ENCODE measurements at regions not wholly inside any gene's neighbourhood (a gene's known extent, or its start where the extent isn't known, plus 50 kb on each side); places are given as distances from the start of the nearest gene placed in this dataset.
"Not testable (repeated sequence)": the region's sequence is repeated elsewhere in the genome, so short reads cannot be mapped to it uniquely, and the experiment has no call there.

DNA sequence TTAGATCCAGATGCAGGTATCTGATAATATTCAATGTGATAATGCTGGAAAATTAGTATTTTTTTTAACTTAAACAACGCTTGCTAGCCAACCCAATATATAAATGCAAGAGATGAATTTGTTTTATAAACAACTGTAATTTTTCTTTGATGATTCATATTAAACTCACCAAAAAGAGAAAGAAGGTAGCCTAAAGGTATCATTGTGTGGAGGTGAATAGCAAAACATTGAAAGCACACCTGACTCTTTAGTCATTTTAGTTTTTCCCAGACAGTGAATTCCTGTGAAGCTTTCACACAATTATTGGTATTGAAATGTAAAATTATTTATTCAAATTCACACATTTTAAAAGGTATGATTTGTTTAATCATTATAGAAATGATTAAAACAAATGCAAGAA is 424.0 kb downstream of the NR4A2 start:
- TF ChIP-seq, protein P1, sequence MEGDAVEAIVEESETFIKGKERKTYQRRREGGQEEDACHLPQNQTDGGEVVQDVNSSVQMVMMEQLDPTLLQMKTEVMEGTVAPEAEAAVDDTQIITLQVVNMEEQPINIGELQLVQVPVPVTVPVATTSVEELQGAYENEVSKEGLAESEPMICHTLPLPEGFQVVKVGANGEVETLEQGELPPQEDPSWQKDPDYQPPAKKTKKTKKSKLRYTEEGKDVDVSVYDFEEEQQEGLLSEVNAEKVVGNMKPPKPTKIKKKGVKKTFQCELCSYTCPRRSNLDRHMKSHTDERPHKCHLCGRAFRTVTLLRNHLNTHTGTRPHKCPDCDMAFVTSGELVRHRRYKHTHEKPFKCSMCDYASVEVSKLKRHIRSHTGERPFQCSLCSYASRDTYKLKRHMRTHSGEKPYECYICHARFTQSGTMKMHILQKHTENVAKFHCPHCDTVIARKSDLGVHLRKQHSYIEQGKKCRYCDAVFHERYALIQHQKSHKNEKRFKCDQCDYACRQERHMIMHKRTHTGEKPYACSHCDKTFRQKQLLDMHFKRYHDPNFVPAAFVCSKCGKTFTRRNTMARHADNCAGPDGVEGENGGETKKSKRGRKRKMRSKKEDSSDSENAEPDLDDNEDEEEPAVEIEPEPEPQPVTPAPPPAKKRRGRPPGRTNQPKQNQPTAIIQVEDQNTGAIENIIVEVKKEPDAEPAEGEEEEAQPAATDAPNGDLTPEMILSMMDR (IDR thresholded peaks at IDR 0.05), result no peak
- intact Hi-C loops (cut with DNase I), result no loop called here
- Histone ChIP-seq H3K4me3 (no peak overlapping the region), H3K27me3 (no peaks in the 10 kb centered on the region), H3K4me1 (no peaks in the 10 kb centered on the region), H3K36me3 (no peaks in the 10 kb centered on the region), H3K27ac (no peak overlapping the region), H3K9ac (ENCODE audit: low read depth in 2 of 2, low read length in 2 of 2) (no peak overlapping the region), H3K9me3 (no peaks in the 10 kb centered on the region)
- DNase-seq, result no peak

DNA sequence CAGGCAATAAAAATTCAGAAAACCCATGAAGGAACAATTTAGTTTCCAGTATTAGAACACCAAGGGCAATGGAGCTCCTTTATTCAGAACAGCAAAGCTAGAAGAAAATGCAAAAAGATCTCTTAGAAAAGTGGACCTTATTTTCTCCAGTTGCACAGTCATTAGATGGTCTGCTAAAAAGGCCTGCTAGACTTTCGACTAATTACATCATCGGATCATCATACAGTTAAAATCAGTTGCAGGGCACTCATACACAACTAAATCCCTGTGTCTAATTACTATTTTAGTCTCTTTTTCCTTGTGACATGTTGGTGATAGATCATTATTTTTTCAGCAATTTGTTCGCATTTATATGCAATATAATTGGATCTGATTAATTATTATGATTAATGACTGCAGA is 425.3 kb downstream of the NR4A2 start:
- intact Hi-C loops (cut with DNase I), result no loop called here
- no peak for DNase-seq
- no peaks in the 10 kb centered on the region for H3K36me3 ChIP-seq
- H3K9ac ChIP-seq (ENCODE audit: low read depth in 2 of 2, low read length in 2 of 2), result no peak overlapping the region
- TF ChIP-seq, protein P1 (IDR thresholded peaks at IDR 0.05), result no peak
- H3K4me3 ChIP-seq, result no peak overlapping the region
- H3K4me1 ChIP-seq, result no peaks in the 10 kb centered on the region
- H3K27me3 ChIP-seq, result no peaks in the 10 kb centered on the region
- H3K27ac ChIP-seq, result no peak overlapping the region
- H3K9me3 ChIP-seq, result no peaks in the 10 kb centered on the region

- DNase-seq, result no peak
- no peak overlapping the region for H3K4me3 ChIP-seq
- H3K36me3 ChIP-seq, result no peaks in the 10 kb centered on the region
- H3K9ac ChIP-seq (ENCODE audit: low read depth in 2 of 2, low read length in 2 of 2), result no peak overlapping the region
- no peaks in the 10 kb centered on the region for H3K27me3 ChIP-seq
- H3K4me1 ChIP-seq, result no peaks in the 10 kb centered on the region
- H3K27ac ChIP-seq, result no peak overlapping the region
- TF ChIP-seq, protein P1 (IDR thresholded peaks at IDR 0.05), result no peak
- intact Hi-C loops (cut with DNase I), result no loop called here
- H3K9me3 ChIP-seq, result no peaks in the 10 kb centered on the region
Observed at GRCh38 chr2:155905657-155906056, 426.9 kb downstream of the NR4A2 start.

DNA sequence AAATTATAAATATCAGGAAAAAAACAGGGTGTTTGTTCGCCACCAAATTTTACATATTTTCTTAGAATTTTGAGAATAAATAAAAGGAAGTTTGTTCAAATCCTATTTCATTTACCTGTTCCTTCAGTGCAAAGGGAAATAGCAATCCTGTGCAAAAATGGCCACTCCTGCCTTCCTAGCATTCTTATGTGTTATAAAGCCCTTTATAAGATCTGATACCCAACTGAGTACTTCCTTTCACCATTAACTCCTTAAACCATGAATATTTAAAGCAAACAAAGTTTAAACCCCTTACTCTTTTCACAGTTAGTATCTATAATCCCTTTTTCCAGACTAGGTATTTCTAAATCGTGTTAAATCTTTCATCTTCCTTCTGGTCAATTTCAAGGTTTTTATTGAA is 427.8 kb downstream of the NR4A2 start:
- H3K9me3 ChIP-seq, result no peaks in the 10 kb centered on the region
- intact Hi-C loops (cut with DNase I), result no loop called here
- H3K27ac ChIP-seq, result no peak overlapping the region
- no peaks in the 10 kb centered on the region for H3K4me1 ChIP-seq
- no peaks in the 10 kb centered on the region for H3K27me3 ChIP-seq
- TF ChIP-seq, protein P1 (IDR thresholded peaks at IDR 0.05), result no peak
- no peaks in the 10 kb centered on the region for H3K36me3 ChIP-seq
- H3K4me3 ChIP-seq, result no peak overlapping the region
- DNase-seq, result no peak
- H3K9ac ChIP-seq (ENCODE audit: low read depth in 2 of 2, low read length in 2 of 2), result no peak overlapping the region

DNA sequence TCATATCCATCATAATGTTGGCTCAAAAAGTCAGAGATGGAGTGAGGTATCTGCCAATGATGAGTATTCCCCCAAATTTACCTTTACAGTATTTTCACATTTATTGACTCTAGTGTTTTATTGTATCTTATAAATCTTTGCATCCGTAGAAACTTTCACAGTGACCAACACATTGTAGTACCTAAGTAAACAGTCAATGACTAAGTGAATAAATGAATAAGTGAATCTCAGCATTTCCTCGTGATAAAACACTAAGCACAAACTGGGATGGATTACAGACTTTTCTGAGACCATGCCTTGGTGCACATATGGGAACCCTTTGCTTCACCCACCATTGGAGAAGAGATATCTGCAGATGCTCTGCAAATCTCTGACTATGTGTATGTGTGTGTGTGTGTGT is 429.9 kb downstream of the NR4A2 start:
- Histone ChIP-seq H3K4me3 (no peak overlapping the region), H3K9me3 (no peaks in the 10 kb centered on the region), H3K27me3 (no peaks in the 10 kb centered on the region), H3K36me3 (no peaks in the 10 kb centered on the region), H3K4me1 (no peaks in the 10 kb centered on the region), H3K9ac (ENCODE audit: low read depth in 2 of 2, low read length in 2 of 2) (no peak overlapping the region), H3K27ac (no peak overlapping the region)
- TF ChIP-seq, protein P1 (IDR thresholded peaks at IDR 0.05), result no peak
- intact Hi-C loops (cut with DNase I), result no loop called here
- DNase-seq, result no peak

DNA sequence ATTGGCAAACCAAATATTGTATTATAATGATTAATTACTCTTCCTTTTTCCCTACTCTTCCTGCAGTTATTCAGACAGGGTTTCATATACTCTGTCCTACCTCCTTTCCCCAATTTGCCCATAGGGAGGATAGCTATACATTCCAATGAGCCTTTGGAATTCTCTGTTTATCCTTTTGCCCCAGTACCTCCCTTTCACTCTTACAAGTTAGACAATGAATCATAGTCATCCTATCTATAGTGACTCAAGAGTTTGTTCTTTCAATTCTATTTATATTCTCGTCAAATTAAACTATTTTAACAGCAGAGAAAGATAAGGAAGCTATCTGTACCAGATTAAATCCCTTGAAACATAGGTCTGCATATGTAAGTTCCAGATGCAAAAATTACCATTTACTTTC is 437.5 kb downstream of the NR4A2 start:
- TF ChIP-seq, protein P1 (IDR thresholded peaks at IDR 0.05), result no peak
- H3K9me3 ChIP-seq, result no peaks in the 10 kb centered on the region
- H3K27ac ChIP-seq, result no peak overlapping the region
- DNase-seq, result no peak
- intact Hi-C loops (cut with DNase I), result no loop called here
- no peaks in the 10 kb centered on the region for H3K27me3 ChIP-seq
- H3K4me3 ChIP-seq, result no peak overlapping the region
- H3K4me1 ChIP-seq, result no peaks in the 10 kb centered on the region
- no peaks in the 10 kb centered on the region for H3K36me3 ChIP-seq
- no peak overlapping the region for H3K9ac ChIP-seq (ENCODE audit: low read depth in 2 of 2, low read length in 2 of 2)

- H3K27ac ChIP-seq; H3K9ac ChIP-seq (ENCODE audit: low read depth in 2 of 2, low read length in 2 of 2); DNase-seq; H3K9me3 ChIP-seq; intact Hi-C loops (cut with DNase I); H3K36me3 ChIP-seq; H3K27me3 ChIP-seq; H3K4me3 ChIP-seq; H3K4me1 ChIP-seq: not testable (repeated sequence)
Observed at GRCh38 chr2:155880382-155880781, 452.1 kb downstream of the NR4A2 start.

DNA sequence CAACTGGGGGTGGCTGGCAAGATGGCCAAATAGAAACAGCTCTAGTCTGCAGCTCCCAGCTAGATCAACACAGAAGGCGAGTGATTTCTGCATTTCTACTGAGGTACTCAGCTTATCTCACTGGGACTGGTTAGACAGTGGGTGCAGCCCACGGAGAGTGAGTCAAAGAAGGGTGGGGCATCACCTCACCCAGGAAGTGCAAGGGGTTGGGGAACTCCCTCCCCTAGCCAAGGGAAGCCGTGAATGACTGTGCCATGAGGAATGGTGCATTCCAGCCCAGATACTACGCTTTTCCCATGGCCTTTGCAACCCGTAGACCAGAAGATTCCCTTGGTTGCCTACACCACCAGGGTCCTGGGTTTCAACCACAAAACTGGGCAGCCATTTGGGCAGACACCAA is 452.6 kb downstream of the NR4A2 start:
- H3K27me3 ChIP-seq; H3K27ac ChIP-seq; H3K36me3 ChIP-seq; H3K4me1 ChIP-seq; H3K9me3 ChIP-seq; H3K9ac ChIP-seq (ENCODE audit: low read depth in 2 of 2, low read length in 2 of 2); intact Hi-C loops (cut with DNase I); H3K4me3 ChIP-seq; DNase-seq: not testable (repeated sequence)
